GM19395 (cell line): ENCODE measurements at regions not wholly inside any gene's neighbourhood (a gene's known extent, or its start where the extent isn't known, plus 50 kb on each side); places are given as distances from the start of the nearest gene placed in this dataset.
A peak's percentile ranks its signal among the peaks of the same experiment; 100 is the strongest.

Experiments used
- ATAC-seq: cut with Tn5 transposase; IDR thresholded peaks from one replicate; pipeline ENCODE4 v1.9.1; 2021; ENCODE audit warnings: mild to moderate bottlenecking, moderate library complexity; ENCODE audit not compliant: unreplicated experiment

GRCh38 chr7:126378642-126379041 is 874.1 kb downstream of the GRM8 start:
- peak; percentile 62 for ATAC-seq

- peak; percentile 86 for ATAC-seq
These were observed 882.6 kb downstream of the GRM8 start for GRCh38 chr7:126370038-126370668.

- no peak for ATAC-seq
These were observed 890.0 kb downstream of the GRM8 start for GRCh38 chr7:126362746-126363145.

- no peak for ATAC-seq
These were observed 891.6 kb downstream of the GRM8 start for GRCh38 chr7:126361183-126361582.

GRCh38 chr7:126339813-126340212 is 912.9 kb downstream of the GRM8 start:
- no peak for ATAC-seq

GRCh38 chr7:126305671-126306070 is 947.1 kb downstream of the GRM8 start:
- ATAC-seq, result no peak

- no peak for ATAC-seq
These were observed 948.8 kb downstream of the GRM8 start for GRCh38 chr7:126303926-126304325.

GRCh38 chr7:126302639-126303038 is 950.1 kb downstream of the GRM8 start:
- ATAC-seq, result no peak

GRCh38 chr7:126286317-126286716 is 966.4 kb downstream of the GRM8 start:
- ATAC-seq, result no peak

- no peak for ATAC-seq
These were observed 1016.5 kb downstream of the GRM8 start for GRCh38 chr7:126236261-126236660.

GRCh38 chr7:126228356-126229061 is 1024.2 kb downstream of the GRM8 start:
- no peak for ATAC-seq

GRCh38 chr7:126227643-126228042 is 1025.1 kb downstream of the GRM8 start:
- ATAC-seq, result no peak

- no peak for ATAC-seq
These were observed 1025.7 kb downstream of the GRM8 start for GRCh38 chr7:126227055-126227454.

- no peak for ATAC-seq
These were observed 1029.0 kb downstream of the GRM8 start for GRCh38 chr7:126223729-126224128.

- no peak for ATAC-seq
These were observed 1030.0 kb downstream of the GRM8 start for GRCh38 chr7:126222782-126223181.

GRCh38 chr7:126215785-126216184 is 1037.0 kb downstream of the GRM8 start:
- no peak for ATAC-seq

GRCh38 chr7:126213876-126214275 is 1038.9 kb downstream of the GRM8 start:
- no peak for ATAC-seq

- no peak for ATAC-seq
These were observed 1040.9 kb downstream of the GRM8 start for GRCh38 chr7:126211875-126212274.

- no peak for ATAC-seq
These were observed 1042.0 kb downstream of the GRM8 start for GRCh38 chr7:126210707-126211106.

- ATAC-seq, result no peak
These were observed 1049.6 kb downstream of the GRM8 start for GRCh38 chr7:126203185-126203584.

GRCh38 chr7:126202177-126202576 is 1050.6 kb downstream of the GRM8 start:
- no peak for ATAC-seq

GRCh38 chr7:126185959-126186580 is 1066.7 kb downstream of the GRM8 start:
- ATAC-seq, result no peak
